Left kidney (tissue), 1 donor: ENCODE measurements at regions not wholly inside any gene's neighbourhood (a gene's known extent, or its start where the extent isn't known, plus 50 kb on each side); places are given as distances from the start of the nearest gene placed in this dataset.

Experiments used
- DNase-seq: peaks from one replicate; pipeline ENCODE4 v3.0.0-alpha.2; 2013

DNA sequence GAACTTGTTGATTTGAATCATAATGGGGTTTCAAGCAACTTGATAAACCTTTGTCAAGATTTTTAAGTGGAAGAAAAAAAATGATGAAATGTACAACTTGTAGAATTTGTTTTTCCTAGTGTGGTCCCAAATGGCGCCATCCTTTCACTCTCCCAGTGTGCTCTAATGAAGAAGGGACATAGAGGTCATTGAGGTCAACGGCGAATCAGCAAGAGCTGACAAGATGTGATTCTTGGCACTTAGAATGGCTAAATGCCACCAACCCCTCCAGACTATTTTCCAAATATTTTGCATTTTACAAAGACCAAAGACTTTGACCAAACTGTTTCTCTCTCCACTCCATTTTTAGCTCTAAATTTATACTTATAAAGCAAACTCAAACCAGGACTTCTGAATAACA lies 320.2 kb upstream of the MME start:
- no peak for DNase-seq

GRCh38 chr3:154758109-154758868 lies 321.8 kb upstream of the MME start:
- peak; percentile 22 for DNase-seq

GRCh38 chr3:154753101-154753500 lies 323.1 kb upstream of the GPR149 start:
- no peak for DNase-seq

DNA sequence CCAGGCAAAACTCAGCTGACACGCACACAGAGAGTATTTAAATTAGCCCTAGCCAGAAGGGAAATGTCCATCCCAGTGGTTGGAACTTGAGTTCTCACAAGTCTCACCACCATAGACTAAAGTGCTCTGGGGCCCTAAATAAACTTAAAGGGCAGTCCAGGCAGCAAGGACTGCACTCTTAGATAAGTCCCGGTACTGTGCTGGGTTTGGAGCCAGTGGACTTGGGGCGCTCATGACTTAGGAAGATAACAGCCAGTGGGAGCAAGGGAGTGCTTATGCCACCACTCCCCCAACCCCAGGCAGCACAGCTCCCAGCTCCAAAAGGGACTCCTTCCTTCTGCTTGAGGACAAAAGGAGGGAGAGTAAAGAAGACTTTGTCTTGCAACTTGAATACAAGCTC lies 319.5 kb upstream of the GPR149 start:
- no peak for DNase-seq

- no peak for DNase-seq
These were observed 315.9 kb upstream of the GPR149 start for GRCh38 chr3:154745929-154746328.

- no peak for DNase-seq
These were observed 315.1 kb upstream of the GPR149 start for GRCh38 chr3:154745122-154745521.

GRCh38 chr3:154743418-154743817 lies 313.4 kb upstream of the GPR149 start:
- DNase-seq: no peak

DNA sequence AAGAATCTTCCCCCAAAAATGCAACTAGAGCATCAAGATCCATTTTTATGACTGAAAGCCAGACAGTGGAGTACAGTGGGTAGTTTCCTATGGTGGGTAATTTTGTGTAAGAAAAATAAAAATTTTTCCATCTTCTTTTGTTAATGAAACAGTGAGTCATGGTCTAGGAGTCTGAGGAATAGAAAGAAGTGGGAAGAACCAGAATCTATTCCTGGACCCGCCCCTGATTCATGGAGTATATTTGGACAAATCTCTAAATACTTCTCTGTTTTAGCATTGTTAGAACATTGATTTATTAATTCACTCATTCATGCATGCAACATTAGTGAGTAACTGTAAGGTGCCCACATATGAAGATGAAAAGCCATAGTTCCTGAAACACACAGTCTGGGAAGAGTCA lies 304.5 kb upstream of the GPR149 start:
- DNase-seq: no peak

- DNase-seq: peak; percentile 31
These were observed 300.2 kb upstream of the GPR149 start for GRCh38 chr3:154730186-154730585.

- DNase-seq: no peak
These were observed 299.8 kb upstream of the GPR149 start for GRCh38 chr3:154729741-154730140.

- DNase-seq: no peak
These were observed 298.3 kb upstream of the GPR149 start for GRCh38 chr3:154728285-154728684.

- DNase-seq: no peak
These were observed 290.9 kb upstream of the GPR149 start for GRCh38 chr3:154720921-154721320.

DNA sequence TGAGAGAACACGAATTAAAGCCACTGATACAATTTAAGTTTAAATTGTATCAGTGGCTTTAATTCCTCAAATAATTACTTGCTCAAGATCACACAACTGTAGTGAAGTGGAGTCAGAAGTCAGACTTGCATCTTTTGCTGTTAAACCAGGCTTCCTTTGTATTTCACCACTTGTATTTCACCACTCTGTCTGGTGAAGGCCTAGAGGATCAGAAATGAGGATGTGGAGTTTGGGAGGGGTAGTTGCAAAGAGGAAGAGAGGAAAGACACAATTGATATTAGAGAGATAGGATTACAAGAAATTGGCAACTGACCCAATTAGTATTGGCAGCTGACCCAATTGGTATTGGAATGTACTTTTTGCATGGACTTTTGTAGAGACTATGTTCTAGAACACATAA lies 288.1 kb upstream of the GPR149 start:
- no peak for DNase-seq

DNA sequence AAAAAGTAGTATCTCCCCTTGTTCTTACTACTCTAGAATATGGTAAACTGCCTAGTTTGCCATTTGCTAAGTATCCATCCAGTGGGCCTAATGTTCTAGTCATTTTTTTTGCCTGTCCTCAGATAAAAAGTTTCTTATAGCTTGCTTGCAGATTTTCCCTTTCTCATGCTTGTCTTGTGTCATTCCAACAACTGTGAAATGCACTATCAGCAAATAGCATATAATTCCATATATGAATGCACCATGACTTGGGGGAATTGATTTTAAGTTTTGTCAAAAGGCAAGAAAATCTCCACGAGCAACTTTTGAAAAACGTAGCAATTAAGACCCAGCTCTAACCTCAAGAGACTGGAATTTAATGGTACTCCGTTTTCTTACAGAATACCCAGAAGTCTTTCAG lies 286.2 kb upstream of the GPR149 start:
- DNase-seq: no peak

GRCh38 chr3:154708554-154708953 lies 278.6 kb upstream of the GPR149 start:
- DNase-seq: no peak

DNA sequence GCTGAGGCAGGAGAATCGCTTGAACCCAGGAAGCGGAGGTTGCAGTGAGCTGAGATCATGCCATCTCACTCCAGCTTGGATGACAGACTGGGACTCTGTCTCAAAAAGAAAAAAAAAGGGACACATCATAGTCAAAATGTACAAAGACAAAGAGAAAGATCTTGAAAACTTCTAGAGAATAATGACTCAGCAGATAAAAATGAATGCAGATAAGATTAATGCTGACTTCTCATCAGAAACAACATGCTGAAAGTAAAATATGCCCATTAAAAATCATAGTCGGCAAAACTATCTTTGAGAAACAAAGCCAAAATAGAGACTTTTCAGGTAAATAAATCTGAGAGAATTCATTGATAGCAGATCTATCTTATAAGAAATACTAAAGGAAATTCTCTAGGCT lies 271.1 kb upstream of the GPR149 start:
- DNase-seq: no peak

DNA sequence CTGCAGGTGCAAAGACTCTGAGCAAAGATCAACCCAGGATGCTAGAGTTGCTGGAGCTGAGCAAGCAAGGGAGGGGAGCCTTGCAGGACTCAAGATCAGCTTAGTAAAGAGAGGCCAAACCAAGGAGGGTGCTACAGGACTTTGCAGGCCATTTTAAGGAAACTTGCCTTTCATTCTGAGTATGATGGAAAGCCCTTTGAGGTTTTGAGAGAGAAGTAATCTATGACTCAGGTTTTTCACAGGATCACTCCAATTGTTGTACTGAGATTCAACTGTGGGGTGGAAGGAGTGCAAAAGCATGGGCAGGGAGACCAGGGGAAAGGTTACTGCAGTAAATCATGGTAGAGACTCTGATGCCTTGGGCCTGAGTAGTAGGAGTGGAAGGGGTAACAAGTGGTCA lies 260.4 kb upstream of the GPR149 start:
- DNase-seq: no peak

DNA sequence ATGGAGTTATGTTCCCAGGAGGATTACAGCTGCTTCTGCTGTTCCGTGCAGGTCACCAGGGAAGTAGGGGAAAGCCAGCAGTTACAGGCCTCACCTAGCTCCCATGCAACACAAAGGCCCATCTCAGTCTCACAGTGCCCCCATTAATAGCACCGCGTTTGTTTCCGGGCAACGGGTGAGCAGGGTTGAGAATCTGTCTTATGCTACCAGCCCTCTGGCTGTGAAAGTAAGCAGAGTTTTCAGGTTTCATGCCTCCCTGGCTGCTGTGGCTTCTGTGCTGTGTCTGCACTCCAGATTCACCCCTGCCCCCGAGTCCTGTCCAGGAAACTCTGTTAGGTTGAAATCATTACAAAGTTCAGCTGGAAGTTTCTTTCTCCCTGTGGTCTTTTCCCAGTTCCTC lies 254.4 kb upstream of the GPR149 start:
- no peak for DNase-seq

GRCh38 chr3:154684021-154684420 lies 254.0 kb upstream of the GPR149 start:
- DNase-seq: no peak

DNA sequence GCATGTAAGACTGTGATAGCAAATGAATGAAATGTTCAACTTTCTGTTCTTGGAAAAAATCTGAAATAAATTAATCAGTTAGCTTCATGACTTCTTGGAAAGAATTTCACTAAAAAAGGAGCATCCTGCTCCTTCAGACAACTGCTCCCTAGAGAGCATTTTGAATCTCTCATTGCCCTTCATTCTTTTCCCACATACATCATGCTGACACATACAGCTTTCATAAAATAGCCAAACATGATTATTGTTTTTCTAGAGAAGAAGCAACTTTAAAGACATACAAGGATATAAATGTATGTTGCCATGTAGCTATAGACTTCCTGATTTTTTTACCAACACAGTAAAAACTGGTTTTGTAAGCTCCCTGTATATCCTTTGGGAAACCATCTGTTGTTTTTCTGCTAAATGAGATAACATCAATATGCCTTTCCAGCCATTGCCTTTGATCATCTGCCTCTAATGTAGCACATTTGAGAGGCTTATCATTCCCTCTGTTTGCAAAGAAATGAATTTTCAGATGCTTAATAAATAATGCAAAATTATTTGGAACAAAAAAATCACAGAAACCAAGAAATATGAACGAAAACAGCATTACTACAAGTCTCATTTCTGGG lies 248.2 kb upstream of the GPR149 start:
- DNase-seq: no peak

GRCh38 chr3:154668835-154669234 lies 238.8 kb upstream of the GPR149 start:
- no peak for DNase-seq

GRCh38 chr3:154668187-154668586 lies 238.2 kb upstream of the GPR149 start:
- DNase-seq: no peak

DNA sequence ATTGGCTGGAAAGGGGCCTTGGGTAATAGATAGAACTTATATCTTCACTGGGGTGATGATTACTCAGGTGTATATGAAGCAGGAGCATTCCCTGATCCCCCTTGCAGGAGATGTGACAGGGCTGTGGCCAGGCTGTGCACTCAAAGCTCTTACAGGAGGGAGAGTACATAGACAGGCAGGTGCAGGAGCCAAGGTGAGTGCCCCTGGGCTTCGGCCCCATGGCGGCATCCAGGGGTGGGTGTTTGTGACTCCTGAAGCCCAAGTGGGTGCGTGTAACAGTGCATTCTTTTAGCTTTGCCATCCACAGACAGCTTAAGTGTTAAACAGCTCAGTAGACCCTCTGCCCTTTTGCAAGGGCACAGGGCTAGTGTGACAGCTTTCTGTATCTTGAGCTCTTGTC lies 236.6 kb upstream of the GPR149 start:
- DNase-seq: no peak

DNA sequence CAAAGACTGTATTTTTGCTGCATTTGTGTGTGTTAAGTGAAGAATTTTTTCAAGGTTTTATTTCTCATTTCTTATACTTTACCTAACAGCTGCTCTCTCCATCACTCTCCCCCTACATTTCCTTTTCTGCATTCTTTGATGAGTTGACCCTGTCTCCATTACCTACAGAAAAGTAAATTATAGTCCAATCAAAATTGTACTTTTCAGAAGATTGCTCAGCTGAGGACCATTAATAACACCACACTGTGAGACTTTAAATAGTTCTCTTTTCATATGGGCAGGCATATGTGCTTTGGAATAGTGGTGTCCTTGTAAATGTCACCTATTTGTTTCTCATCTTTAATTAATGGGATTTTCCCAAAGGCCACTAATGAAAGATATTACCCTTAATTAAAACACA lies 234.7 kb upstream of the GPR149 start:
- no peak for DNase-seq
